ENCODE measurements at regions not wholly inside any gene's neighbourhood (a gene's known extent, or its start where the extent isn't known, plus 50 kb on each side); places are given as distances from the start of the nearest gene placed in this dataset.

DNA sequence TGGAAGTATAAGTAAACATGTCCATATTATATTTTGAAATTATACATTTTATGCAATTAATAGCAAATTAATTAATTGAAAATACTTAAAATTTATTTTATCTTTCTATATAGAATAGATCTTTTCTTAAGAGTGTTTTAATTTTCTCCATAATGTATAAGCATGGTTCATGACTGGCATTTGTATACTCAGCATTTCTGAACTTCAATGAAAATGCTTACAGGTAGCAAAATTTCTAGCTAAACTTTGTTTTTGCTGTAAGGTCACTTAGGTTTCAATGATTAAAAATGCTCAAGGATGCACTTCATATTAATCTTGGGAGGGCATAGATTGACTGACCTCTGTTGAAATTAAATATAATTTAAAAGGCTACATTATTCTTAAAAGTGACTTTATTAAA lies 1108.1 kb downstream of the BRINP3 start:
- TF ChIP-seq, protein P1, sequence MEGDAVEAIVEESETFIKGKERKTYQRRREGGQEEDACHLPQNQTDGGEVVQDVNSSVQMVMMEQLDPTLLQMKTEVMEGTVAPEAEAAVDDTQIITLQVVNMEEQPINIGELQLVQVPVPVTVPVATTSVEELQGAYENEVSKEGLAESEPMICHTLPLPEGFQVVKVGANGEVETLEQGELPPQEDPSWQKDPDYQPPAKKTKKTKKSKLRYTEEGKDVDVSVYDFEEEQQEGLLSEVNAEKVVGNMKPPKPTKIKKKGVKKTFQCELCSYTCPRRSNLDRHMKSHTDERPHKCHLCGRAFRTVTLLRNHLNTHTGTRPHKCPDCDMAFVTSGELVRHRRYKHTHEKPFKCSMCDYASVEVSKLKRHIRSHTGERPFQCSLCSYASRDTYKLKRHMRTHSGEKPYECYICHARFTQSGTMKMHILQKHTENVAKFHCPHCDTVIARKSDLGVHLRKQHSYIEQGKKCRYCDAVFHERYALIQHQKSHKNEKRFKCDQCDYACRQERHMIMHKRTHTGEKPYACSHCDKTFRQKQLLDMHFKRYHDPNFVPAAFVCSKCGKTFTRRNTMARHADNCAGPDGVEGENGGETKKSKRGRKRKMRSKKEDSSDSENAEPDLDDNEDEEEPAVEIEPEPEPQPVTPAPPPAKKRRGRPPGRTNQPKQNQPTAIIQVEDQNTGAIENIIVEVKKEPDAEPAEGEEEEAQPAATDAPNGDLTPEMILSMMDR (IDR thresholded peaks at IDR 0.05), result no peak
- TF ChIP-seq EP300 (IDR thresholded peaks at IDR 0.05) (no peak), POLR2AphosphoS5 (IDR thresholded peaks at IDR 0.05) (no peak)

All from sigmoid colon (tissue), 4 donors.